Transverse colon (tissue), 3 donors: ENCODE measurements at regions not wholly inside any gene's neighbourhood (a gene's known extent, or its start where the extent isn't known, plus 50 kb on each side); places are given as distances from the start of the nearest gene placed in this dataset.

Experiments used
- CTCF ChIP-seq, 5 experiments: fragments of 200-600 bp in 3 of 5; fragments of 450-650 bp in 2 of 5; sonication (generic) in 3 of 5; IDR thresholded peaks; 1 replicate in 2 of 5; 2 replicates in 3 of 5; pipeline ENCODE4 v1.5.1; 2016 to 2017; ENCODE audit warnings: antibody characterized with exemption in 5 of 5, inconsistent platforms in 3 of 5, mild to moderate bottlenecking in 2 of 5, moderate library complexity in 1 of 5
- POLR2A ChIP-seq: fragments of 450-650 bp; IDR thresholded peaks from one replicate; pipeline ENCODE4 v1.6.1; 2016; ENCODE audit warnings: antibody characterized with exemption, mild to moderate bottlenecking, moderate library complexity

GRCh38 chr2:195370167-195370943, 286.7 kb upstream of the SLC39A10 start:
- TF ChIP-seq POLR2A = no peak
- no peak for TF ChIP-seq CTCF (IDR thresholded peaks at IDR 0.05)
